Daoy (cell line): ENCODE measurements at regions not wholly inside any gene's neighbourhood (a gene's known extent, or its start where the extent isn't known, plus 50 kb on each side); places are given as distances from the start of the nearest gene placed in this dataset.
"Not testable (repeated sequence)": the region's sequence is repeated elsewhere in the genome, so short reads cannot be mapped to it uniquely, and the experiment has no call there.

Source experiments
- DNase-seq: peaks from one replicate; pipeline ENCODE4 v3.0.0-alpha.2; 2015; ENCODE audit warnings: low read depth

DNA sequence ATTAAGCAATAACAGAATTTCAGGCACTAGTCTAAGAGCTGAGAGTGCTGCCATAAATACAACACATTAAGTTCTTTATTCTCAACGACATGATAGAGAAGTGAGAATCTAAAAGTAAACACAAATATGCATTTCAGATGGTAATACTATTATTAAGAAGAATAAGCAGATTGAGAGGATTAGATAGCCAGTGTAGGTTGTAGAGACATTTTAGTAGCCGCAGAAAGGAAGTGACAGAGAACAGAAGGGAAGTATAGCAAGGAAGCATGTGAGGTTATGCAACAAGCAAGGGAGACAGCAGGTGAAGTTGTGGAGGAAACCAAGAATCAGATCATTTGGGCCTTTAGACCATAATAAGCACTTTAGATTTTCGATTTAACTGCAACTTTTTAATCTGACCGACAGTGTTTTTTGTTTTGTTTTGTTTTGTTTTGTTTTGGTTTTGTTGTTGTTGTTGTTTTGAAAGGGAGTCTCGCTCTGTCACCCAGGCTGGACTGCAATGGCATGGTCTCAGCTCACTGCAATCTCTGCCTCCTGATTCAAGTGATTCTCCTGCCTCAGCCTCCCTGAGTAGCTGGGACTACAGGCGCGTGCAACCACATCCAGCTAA lies 737.0 kb upstream of the ADGRB3 start:
- DNase-seq, result no peak

DNA sequence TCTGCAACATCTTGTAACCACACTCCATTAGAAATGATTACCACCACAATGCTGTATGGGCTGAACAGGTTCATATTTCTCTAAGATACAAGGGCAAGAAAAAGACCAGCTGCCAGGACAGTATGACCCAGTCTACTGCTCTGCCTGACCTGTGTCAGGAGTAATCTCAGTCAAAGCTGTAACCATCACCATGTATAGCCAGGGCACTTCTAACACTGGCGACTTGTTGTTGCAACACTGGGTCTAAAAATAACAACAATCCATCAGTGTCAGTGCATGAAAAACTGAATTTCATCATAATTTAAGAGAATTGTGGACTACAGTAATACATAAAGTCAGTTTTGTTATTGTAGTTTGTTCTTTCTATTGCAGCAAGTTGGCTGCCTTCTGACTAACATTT lies 738.6 kb upstream of the ADGRB3 start:
- DNase-seq, result no peak

DNA sequence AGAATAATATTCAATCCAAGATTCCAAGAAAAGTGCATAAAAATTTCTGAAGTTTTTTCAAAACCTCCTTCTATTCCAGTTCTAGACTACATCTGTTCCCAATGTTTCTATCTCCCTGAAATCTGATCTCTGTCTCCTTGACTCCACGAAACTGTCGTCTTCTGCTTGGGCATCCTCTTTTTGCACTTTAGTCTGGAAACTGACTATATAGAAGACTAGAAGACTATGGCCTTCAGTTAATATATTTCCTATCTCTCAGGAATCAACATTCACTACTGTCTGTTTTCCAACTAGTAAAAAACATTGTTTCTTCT lies 745.4 kb upstream of the ADGRB3 start:
- DNase-seq, result no peak

DNA sequence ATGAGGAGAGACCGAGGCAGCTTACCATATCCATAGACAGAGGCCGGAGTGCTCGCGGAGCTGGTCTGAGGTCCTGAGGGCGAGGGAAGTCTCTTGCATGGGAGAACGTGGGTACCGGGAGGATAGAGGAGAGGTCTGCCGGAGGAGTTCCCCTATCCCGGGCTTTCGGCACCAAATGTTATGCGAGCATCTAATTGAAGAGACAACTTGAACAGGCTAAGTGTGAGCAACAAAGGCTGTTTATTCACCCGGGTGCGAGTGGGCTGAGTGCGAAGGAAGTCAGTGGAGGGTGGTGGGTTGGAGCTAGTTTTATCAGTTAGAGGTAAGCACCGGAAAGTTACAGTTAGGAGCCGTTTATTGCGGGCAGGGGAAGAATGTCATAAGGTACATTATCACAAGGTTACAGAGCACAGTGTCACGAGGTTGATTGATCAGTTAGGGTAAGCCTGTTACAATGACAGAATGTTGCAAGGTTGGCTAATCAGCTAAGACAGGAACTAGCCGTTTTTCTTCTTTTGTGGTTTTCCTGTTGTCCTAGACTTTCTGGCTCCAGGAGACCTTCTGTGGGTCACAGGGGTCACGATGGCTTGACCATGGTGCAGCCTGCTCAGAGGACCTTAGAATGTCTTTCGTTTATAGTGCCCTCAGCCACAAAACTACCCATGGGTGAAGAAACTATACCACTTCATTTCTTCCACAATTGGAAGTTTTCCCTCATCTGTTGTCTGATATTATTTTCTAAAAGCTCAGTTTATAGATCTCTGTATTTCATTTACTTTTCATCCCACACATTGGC lies 746.0 kb upstream of the ADGRB3 start:
- DNase-seq, result no peak

DNA sequence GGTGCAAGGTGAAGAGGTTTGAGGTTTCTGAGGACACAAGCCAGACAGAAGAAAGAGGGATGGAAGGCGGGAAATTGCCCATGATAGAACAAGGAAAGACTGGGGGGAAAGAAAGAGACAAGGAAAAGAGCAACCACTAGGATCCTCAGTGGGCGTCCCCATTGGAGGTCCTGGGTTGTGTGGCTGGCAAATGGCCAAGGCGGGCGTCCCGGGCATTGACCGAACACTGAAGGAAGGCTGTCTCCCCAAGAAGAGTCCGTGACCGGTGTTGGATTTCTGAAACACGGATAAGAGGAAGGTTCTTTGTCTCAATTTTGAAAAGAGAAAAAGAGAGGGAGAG lies 746.6 kb upstream of the ADGRB3 start:
- no peak for DNase-seq

DNA sequence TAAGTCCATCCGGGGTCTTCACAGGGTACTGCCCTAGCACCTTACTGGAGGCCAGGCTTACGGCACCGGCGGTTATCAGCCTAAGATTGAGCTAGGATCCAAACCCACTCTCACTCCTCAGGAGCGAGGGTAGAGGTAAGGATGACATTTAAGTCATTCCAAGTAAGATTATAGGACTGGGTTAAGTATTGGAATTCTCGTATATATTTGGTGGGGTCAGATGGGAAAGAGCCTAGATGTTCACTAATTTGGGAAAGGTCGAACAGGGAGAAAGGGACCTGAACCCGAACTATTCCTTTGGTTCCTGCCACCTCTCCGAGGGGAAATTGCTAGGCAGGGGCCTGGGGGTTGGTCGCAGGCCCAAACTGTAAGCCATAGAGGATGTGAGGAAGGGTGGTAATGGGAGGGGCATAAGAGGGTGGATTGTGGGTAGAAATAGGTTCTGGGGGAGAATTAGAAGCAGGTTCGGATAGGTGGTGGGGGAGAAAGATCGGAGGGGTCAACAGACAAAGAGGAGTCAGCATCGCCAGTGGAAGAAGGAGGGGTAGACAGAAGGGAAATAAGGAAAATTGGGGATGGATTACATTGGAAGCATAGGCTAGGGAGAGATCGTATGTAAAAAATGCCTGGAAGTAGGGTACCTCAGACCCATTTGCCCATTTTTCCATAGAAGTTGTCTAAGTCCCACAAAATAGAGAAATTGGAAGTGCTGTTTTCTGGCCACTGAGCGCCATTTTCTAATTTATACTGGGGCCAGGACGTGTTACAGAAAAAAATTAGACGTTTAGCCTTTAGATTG lies 747.1 kb upstream of the ADGRB3 start:
- no peak for DNase-seq

DNA sequence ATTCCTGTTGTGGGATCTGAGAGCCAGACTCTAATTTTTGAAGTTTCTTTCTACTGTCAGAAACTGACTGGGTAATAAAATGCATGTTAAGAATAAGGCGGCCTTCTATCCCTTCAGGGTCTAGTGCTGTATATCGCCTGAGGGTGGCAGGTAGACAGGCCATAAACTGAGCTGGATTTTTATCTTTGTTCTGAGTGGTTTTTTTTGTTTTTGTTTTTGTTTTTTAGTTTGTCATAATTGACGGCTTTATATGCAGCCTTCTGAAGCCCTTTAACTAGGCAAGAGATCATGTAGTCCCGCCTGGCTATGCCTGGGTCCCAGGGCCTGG lies 747.7 kb upstream of the ADGRB3 start:
- DNase-seq, result no peak

DNA sequence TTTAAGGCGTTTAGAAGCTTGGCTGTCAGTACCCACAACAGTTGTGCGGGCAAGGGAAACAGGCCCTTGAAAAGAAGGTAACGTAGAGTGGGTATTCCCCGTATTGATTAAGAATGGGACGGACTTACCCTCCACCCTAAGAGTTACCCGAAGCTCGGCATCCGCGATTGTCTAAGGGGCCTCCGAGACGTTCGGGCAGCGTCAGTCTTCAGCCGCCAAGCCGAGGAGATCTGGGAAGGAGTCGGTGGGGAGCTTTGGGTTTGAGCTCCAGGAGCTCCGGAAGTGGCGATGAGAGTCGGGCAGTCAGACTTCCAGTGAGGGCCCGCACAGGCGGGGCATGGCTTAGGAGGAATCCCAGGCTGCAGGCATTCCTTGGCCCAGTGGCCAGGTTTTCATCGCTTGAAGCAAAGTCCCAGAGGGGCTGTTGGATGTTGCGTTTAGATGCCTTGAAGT lies 748.2 kb upstream of the ADGRB3 start:
- no peak for DNase-seq

DNA sequence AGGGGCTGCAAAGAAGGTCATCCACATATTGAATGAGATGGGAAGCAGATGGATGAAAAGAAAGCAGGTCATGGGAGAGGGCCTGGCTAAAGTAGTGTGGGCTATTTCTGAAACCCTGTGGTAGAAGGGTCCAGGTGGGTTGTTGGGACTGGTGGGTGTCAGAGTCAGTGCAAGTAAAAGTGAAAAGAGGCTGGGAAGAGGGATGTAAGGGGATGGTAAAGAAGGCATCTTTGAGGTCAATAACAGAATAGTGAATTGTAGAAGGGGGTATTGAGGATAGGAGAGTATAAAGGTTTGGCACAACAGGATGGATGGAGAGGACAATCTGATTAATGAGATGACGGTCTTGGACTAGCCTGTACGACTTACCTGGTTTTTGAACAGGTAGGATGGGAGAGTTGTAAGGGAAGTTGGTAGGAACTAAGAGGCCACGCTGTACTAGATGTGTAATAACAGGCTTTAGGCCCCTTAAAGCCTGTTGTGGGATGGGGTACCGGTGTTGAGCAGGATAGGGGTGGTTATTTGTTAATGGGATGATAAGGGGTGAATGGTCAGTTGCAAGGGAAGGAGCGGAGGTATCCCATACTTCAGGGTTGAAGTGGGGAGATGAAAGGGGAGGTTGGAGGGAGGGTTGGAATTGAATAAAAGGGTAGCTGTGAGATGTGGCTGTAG lies 748.9 kb upstream of the ADGRB3 start:
- no peak for DNase-seq

DNA sequence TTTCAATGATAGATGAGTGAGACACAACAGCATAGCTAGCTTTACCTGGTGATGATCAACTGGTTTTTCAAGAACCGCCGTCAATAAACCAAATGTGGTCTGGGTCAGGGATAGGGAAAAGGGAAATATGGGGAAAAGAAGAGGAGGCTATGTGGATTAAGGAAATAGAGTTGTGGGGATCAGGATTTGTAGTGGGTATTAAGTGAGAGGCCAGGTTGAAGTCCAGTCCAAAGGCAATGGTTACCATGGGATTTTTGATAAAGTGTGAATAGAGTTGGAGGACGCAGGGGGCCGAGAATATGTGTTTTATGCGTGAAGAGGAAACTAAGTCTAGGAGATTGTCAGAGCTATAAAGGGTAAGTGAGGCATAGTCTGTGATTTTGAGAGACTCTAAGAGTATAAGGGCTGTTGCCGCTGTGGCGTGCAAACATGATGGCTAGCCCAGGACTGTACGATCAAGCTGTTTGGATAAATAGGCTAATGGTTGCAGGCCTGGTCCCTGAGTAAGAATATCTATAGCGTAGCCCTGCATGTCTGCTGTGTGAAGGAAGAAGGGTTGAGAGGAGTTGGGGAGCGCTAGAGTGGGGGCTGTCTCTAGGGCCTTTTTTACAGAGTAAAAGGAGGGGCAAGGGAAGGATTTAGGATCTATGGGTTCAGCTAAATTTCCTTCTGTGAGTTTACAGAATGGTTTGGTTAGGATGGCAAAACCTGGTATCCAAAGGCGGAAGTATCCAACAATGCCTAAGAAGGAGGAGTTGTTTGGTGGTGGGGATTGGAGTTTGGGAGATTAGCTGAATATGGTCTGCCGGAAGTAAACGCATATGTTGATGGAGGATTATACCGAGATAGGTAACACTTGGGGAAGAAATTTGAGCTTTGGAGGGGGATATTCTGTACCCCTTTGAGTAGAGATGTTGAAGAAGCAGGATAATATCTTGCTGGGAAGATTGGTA lies 749.7 kb upstream of the ADGRB3 start:
- DNase-seq, result no peak

DNA sequence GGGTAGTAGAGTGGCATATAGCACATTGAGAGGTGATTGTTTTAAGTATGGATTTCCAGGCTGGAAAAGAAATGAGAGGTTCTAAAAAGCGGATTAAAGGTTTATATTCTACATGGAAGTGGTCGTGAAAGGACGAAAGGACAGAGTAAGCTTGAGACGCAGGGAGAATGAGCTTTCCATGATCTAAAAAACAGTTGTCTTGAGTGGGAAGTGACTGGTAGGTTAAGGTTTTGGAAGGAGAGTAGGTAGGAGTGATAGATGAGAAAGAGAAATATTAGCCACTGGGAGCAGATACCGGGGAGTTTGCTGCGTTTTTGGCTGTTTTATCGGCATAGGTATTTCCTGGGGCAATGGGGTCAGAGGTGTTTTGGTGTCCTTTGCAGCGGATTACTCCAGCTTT lies 750.6 kb upstream of the ADGRB3 start:
- no peak for DNase-seq

DNA sequence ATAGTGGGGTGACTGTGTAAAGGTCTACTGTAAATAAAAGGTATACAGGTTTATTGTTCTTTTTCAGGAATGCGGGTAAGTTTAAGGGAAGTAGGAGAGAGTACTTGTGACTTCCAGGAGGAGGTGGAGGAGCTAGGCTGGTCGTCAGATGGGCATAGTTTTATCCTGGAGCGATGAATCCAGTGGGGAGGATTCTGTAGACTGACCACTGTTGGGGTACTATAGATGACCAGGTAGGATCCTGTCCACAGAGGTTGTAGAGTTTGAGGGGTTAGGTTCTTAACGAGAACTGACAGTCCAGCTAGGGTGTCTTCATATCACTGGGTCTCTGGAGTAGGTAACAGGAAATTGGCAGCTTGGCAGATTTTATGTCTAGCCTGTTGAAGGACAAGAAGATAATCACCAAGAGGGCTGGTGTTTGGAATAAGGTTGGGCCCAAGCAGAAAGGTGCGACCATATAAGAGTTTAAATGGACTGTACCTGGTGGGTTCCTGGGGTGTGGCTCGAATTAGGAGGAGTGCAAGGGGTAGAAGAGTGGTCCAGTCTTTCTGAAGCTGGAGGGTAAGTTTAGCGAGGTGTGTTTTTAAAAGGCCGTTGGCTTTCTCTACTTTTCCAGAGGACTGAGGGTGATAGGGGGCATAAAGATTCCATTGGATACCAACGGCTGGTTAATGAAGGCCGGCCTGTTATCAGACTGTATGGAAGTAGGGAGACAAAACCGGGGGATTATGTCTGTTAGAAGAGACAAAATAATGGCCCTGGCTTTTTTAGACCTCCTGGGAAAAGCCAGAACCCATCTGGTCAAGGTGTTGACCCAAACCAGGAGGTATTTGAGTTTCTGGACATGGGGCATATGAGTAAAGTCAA lies 751.3 kb upstream of the ADGRB3 start:
- no peak for DNase-seq

DNA sequence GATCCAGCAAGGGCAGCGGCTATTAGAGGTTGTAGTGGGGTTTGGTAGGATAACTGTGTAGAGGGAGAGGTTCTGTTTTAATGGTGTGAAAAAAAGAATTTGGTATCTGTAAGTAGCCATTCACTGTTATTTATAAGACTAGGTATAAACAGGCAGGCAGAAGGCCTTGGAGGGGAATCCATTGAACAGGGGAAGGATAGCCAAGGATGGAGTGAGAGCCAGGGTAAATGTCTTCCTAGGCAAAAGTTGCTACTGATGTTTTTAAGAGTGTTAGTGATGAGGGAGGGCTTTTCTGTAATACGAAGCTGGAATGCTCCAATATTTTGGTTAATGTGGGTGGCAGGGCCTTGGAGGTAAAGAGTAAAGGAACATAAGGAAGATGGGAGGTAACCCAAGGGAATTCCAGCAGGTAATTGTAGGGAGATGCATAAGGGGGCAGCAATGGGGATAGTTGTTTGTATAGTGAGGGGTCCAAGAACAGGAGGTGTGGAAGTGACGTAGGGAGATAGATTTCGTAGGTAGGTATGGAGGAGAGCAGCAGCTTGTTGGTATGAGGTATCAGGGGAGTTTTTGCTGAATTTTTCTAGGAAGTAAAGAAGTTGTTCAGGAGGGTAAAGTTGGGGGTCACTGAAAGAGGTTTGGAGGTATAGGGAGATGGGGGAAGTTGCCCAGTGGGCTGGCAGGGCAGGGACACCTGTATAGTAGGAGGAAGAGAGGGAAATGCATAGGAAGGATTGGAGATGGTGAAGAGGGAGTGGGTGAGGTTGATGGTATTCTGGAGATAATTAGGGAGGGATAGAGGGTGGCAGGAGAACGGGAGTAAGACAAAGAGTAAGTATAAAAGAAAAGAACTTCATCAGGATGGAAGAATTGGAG lies 752.4 kb upstream of the ADGRB3 start:
- no peak for DNase-seq

DNA sequence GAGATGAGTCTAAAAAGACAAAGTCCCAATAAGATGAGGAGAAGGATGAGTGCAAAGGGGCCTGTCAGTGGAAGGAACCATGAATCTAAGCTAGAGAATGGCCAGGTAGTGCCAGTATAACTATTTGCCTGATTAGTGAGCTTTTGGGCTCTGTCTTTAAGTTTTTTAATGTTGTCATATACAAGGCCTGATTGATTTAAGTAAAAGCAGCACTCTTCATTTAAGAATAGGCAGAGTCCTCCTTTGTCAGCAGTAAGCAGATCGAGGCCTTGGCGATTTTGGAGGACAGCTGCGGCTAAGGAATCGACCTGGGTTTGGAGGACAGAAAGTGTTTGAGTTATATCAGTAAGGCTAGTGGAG lies 753.4 kb upstream of the ADGRB3 start:
- no peak for DNase-seq

DNA sequence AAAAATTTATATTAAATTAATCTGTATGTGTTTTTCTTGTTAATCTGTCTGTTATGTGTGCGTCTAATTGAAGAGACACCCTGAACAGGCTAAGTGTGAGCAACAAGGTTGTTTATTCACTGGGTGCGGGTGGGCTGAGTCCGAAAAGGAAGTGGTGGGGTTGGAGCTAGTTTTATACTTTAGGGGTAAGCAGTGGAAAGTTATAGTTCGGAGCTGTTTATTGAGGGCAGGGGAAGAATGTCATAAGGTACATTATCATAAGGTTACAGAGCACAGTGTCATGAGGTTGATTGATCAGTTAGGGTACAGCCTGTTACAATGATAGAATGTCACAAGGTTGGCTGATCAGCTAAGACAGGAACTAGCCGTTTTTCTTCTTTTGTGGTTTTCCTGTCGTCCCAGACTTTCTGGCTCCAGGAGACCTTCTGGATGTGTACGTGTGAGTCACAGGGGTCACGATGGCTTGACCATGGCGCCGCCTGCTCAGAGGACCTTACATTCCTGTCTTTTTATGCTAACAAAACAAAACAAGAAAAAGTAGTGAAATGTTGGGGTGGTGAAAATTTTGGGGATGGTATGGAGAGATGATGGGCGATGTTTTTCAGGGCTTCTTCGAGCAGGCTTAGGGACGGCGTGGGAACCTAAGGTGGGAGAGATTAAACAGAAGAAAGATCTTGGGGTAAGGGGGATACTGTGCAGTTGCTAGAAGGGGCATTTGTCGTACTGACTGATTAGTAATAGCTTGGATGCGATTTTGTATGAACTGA lies 754.0 kb upstream of the ADGRB3 start:
- no peak for DNase-seq

DNA sequence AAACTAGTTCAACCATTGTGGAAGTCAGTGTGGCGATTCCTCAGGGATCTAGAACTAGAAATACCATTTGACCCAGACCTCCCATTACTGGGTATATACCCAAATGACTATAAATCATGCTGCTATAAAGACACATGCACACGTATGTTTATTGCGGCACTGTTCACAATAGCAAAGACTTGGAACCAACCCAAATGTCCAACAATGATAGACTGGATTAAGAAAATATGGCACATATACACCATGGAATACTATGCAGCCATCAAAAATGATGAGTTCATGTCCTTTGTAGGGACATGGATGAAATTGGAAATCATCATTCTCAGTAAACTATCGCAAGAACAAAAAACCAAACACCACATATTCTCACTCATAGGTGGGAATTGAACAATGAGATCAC lies 754.7 kb upstream of the ADGRB3 start:
- not testable (repeated sequence) for DNase-seq

DNA sequence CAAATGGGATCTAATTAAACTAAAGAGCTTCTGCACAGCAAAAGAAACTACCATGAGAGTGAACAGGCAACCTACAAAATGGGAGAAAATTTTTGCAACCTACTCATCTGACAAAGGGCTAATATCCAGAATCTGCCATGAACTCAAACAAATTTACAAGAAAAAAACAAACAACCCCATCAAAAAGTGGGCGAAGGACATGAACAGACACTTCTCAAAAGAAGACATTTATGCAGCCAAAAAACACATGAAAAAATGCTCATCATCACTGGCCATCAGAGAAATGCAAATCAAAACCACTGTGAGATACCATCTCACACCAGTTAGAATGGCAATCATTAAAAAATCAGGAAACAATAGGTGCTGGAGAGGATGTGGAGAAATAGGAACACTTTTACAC lies 755.2 kb upstream of the ADGRB3 start:
- not testable (repeated sequence) for DNase-seq

DNA sequence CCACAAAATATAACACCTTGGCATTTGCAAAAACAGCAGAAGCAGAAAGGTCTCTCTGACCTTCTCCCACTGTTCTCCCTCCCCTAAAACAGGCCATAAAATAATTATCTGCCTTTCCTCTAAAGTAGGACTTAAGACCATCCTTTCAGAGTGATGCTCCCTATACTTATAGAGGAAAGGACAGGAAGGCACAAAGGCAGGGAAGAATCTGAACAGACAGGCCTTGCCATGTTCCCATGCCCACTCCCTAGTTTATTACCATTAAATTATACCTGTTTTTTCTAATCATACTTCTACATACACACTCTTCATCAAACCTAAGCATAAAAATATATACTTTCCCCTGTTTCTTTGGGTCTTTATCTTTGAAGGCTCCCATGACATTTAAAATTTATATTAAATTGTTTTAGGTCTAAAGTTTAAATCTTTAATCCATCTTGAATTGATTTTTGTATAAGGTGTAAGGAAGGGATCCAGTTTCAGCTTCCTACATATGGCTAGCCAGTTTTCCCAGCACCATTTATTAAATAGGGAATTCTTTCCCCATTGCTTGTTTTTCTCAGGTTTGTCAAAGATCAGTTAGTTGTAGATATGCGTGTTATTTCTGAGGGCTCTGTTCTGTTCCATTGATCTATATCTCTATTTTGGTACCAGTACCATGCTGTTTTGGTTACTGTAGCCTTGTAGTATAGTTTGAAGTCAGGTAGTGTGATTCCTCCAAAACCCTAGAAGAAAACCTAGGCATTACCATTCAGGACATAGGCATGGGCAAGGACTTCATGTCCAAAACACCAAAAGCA lies 755.8 kb upstream of the ADGRB3 start:
- DNase-seq, result not testable (repeated sequence)
